ENCODE measurements at regions not wholly inside any gene's neighbourhood (a gene's known extent, or its start where the extent isn't known, plus 50 kb on each side); places are given as distances from the start of the nearest gene placed in this dataset.

DNA sequence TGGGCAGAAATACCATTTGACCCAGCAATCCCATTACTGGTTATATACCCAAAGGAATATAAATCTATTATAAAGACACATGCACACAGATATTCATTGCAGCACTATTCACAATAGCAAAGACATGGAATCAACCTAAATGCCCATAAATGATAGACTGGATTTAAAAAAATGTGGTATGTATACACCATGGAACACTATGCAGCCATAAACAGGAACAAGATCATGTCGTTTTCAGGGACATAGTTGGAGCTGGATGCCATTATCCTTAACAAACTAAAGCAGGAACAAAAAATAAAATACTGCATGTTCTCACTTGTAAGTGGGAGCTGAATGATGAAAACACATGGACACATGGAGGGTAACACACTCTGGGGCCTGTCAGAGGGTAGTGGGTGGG is 335.6 kb downstream of the BTG1 start:
- TF ChIP-seq, protein P1, sequence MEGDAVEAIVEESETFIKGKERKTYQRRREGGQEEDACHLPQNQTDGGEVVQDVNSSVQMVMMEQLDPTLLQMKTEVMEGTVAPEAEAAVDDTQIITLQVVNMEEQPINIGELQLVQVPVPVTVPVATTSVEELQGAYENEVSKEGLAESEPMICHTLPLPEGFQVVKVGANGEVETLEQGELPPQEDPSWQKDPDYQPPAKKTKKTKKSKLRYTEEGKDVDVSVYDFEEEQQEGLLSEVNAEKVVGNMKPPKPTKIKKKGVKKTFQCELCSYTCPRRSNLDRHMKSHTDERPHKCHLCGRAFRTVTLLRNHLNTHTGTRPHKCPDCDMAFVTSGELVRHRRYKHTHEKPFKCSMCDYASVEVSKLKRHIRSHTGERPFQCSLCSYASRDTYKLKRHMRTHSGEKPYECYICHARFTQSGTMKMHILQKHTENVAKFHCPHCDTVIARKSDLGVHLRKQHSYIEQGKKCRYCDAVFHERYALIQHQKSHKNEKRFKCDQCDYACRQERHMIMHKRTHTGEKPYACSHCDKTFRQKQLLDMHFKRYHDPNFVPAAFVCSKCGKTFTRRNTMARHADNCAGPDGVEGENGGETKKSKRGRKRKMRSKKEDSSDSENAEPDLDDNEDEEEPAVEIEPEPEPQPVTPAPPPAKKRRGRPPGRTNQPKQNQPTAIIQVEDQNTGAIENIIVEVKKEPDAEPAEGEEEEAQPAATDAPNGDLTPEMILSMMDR (IDR thresholded peaks at IDR 0.05; ENCODE audit: low read depth, low read length), result no peak
- TF ChIP-seq EZH2phosphoT487 (IDR thresholded peaks at IDR 0.05; ENCODE audit: low read depth), result no peak

Measured in OCI-LY3 (cell line).